ENCODE measurements at regions not wholly inside any gene's neighbourhood (a gene's known extent, or its start where the extent isn't known, plus 50 kb on each side); places are given as distances from the start of the nearest gene placed in this dataset.

- TF ChIP-seq ZNF274 (IDR thresholded peaks at IDR 0.05; ENCODE audit: low read depth, low read length) = no peak
- no peak for TF ChIP-seq MAX (IDR thresholded peaks at IDR 0.05)
- TF ChIP-seq SIN3A (IDR thresholded peaks at IDR 0.05; ENCODE audit: low read depth) = no peak
- no peak for TF ChIP-seq CTCF (IDR thresholded peaks at IDR 0.05 in 2 of 3, conservative IDR thresholded peaks at IDR 0.05 in 1 of 3; ENCODE audit: borderline replicate concordance in 1 of 3, insufficient read depth in 1 of 3, low read depth in 2 of 3, low read length in 2 of 3)
- no peak for TF ChIP-seq EZH2 (IDR thresholded peaks at IDR 0.05)
- TF ChIP-seq CEBPB (IDR thresholded peaks at IDR 0.05; ENCODE audit: low read depth) = no peak
- TF ChIP-seq SP1 (IDR thresholded peaks at IDR 0.05; ENCODE audit: low read depth) = no peak
- TF ChIP-seq CBX3 (IDR thresholded peaks at IDR 0.05; ENCODE audit: low read depth) = no peak
- no peak for TF ChIP-seq POLR2A (IDR thresholded peaks at IDR 0.05; ENCODE audit: borderline replicate concordance, extremely low read depth, insufficient read depth, insufficient read length)
- no peak for TF ChIP-seq ELF1 (IDR thresholded peaks at IDR 0.05; ENCODE audit: borderline replicate concordance, low read depth)
- TF ChIP-seq RAD21 (IDR thresholded peaks at IDR 0.05; ENCODE audit: low read depth) = no peak
- no peak for TF ChIP-seq POLR2AphosphoS5 (IDR thresholded peaks at IDR 0.05; ENCODE audit: low read depth, low read length)
These were observed 210.9 kb upstream of the VSTM2A start for GRCh38 chr7:54331311-54331710.

Measured in HCT116 (cell line).